H1 (cell line): ENCODE measurements at regions not wholly inside any gene's neighbourhood (a gene's known extent, or its start where the extent isn't known, plus 50 kb on each side); places are given as distances from the start of the nearest gene placed in this dataset.

ENCODE experiments used
- CTCF ChIP-seq, 3 experiments: IDR thresholded peaks; 1 replicate in 2 of 3; 2 replicates in 1 of 3; pipeline versions ENCODE4 v1.5.1 to v1.6.1; 2011; ENCODE audit warnings: low read length in 3 of 3, mild to moderate bottlenecking in 3 of 3, inconsistent platforms in 2 of 3, low read depth in 1 of 3, moderate library complexity in 1 of 3; ENCODE audit not compliant: insufficient read depth in 1 of 3; ENCODE audit errors: control extremely low read depth in 1 of 3
- EP300 ChIP-seq, 2 experiments: IDR thresholded peaks; 1 replicate in 1 of 2; 2 replicates in 1 of 2; pipeline ENCODE4 v1.6.1; 2011 to 2012; ENCODE audit warnings: low read depth in 2 of 2, low read length in 2 of 2, mild to moderate bottlenecking in 2 of 2, borderline replicate concordance in 1 of 2, inconsistent platforms in 1 of 2, moderate library complexity in 1 of 2
- HDAC6 ChIP-seq: IDR thresholded peaks from one replicate; pipeline ENCODE4 v1.7.1; 2012; ENCODE audit warnings: low read depth, mild to moderate bottlenecking, inconsistent platforms, low read length, moderate library complexity
- KDM5A ChIP-seq: fragments of 200-600 bp; IDR thresholded peaks from 2 replicates; pipeline ENCODE4 v1.7.1; 2012; ENCODE audit warnings: mild to moderate bottlenecking, low read length, inconsistent platforms, mixed read lengths

- TF ChIP-seq HDAC6 (no peak), EP300 (IDR thresholded peaks at IDR 0.05; ENCODE audit: borderline replicate concordance in 1 of 2, low read depth in 2 of 2, low read length in 2 of 2) (no peak), CTCF (IDR thresholded peaks at IDR 0.05; ENCODE audit: control extremely low read depth in 1 of 3, insufficient read depth in 1 of 3, low read depth in 1 of 3, low read length in 3 of 3) (no peak), KDM5A (no peak)
These were observed 165.6 kb upstream of the MPDZ start for GRCh38 chr9:13445103-13445500.
